ENCODE measurements at regions not wholly inside any gene's neighbourhood (a gene's known extent, or its start where the extent isn't known, plus 50 kb on each side); places are given as distances from the start of the nearest gene placed in this dataset.
"Not testable (repeated sequence)": the region's sequence is repeated elsewhere in the genome, so short reads cannot be mapped to it uniquely, and the experiment has no call there.

GRCh38 chr9:17075146-17075757 is 59.6 kb upstream of the CNTLN start:
- TF ChIP-seq CTCF (IDR thresholded peaks at IDR 0.05), result no peak
- Histone ChIP-seq H3K27ac (no peak overlapping the region), H3K9me3 (no peaks in the 10 kb centered on the region), H3K36me3 (no peaks in the 10 kb centered on the region), H3K27me3 (no peaks in the 10 kb centered on the region), H3K4me3 (no peak overlapping the region), H3K4me1 (no peaks in the 10 kb centered on the region)
- DNase-seq (ENCODE audit: low spot score), result no peak

GRCh38 chr9:17072563-17072962 is 62.3 kb upstream of the CNTLN start:
- not testable (repeated sequence) for H3K4me1 ChIP-seq; H3K4me3 ChIP-seq; H3K27me3 ChIP-seq; DNase-seq (ENCODE audit: low spot score); H3K9me3 ChIP-seq; H3K36me3 ChIP-seq; H3K27ac ChIP-seq

- Histone ChIP-seq H3K4me3 (no peak overlapping the region), H3K27me3 (no peaks in the 10 kb centered on the region), H3K9me3 (no peaks in the 10 kb centered on the region), H3K4me1 (no peaks in the 10 kb centered on the region), H3K27ac (no peak overlapping the region), H3K36me3 (no peaks in the 10 kb centered on the region)
- TF ChIP-seq CTCF (IDR thresholded peaks at IDR 0.05), result no peak
- no peak for DNase-seq (ENCODE audit: low spot score)
These were observed 66.2 kb upstream of the CNTLN start for GRCh38 chr9:17068671-17069070.

GRCh38 chr9:17065062-17065461 is 69.8 kb upstream of the CNTLN start:
- Histone ChIP-seq H3K4me3 (no peak overlapping the region), H3K27me3 (no peaks in the 10 kb centered on the region), H3K27ac (no peak overlapping the region), H3K36me3 (no peaks in the 10 kb centered on the region), H3K4me1 (no peaks in the 10 kb centered on the region), H3K9me3 (no peaks in the 10 kb centered on the region)
- no peak for DNase-seq (ENCODE audit: low spot score)
- no peak for TF ChIP-seq CTCF (IDR thresholded peaks at IDR 0.05)

- TF ChIP-seq CTCF (IDR thresholded peaks at IDR 0.05), result no peak
- DNase-seq (ENCODE audit: low spot score), result no peak
These were observed 70.3 kb upstream of the CNTLN start for GRCh38 chr9:17064558-17064957.

GRCh38 chr9:17063535-17064135 is 71.2 kb upstream of the CNTLN start:
- Histone ChIP-seq H3K27me3 (no peaks in the 10 kb centered on the region), H3K9me3 (no peaks in the 10 kb centered on the region), H3K27ac (no peak overlapping the region), H3K36me3 (no peaks in the 10 kb centered on the region), H3K4me3 (no peak overlapping the region), H3K4me1 (no peaks in the 10 kb centered on the region)
- DNase-seq (ENCODE audit: low spot score), result no peak
- peak; percentile 39 to 76 for TF ChIP-seq CTCF (IDR thresholded peaks at IDR 0.05)

More at GRCh38 chr9:17064558-17064957, 70.3 kb upstream of the CNTLN start:
- no peaks in the 10 kb centered on the region for H3K36me3 ChIP-seq
- no peak overlapping the region for H3K27ac ChIP-seq
- H3K4me1 ChIP-seq, result no peaks in the 10 kb centered on the region
- H3K4me3 ChIP-seq, result no peak overlapping the region
- H3K27me3 ChIP-seq, result no peaks in the 10 kb centered on the region
- no peaks in the 10 kb centered on the region for H3K9me3 ChIP-seq
